ENCODE measurements at regions not wholly inside any gene's neighbourhood (a gene's known extent, or its start where the extent isn't known, plus 50 kb on each side); places are given as distances from the start of the nearest gene placed in this dataset.

- H3K9me3 ChIP-seq (replicated peaks; ENCODE audit: control insufficient read depth, insufficient read depth, low read length) = no peaks in the 10 kb centered on the region
- POLR2A ChIA-PET = no interaction called here
Measured at GRCh38 chr3:8343058-8343457, 158.6 kb upstream of the LMCD1 start.

More at GRCh38 chr3:8343058-8343457, 158.6 kb upstream of the LMCD1 start:
- CTCF ChIA-PET = interaction anchor here (0.8 kb wide), 1 partner anchor 24 kb away, joined by 3 read pairs; no protein-coding TSS in a partner anchor
- no TSS peak for BruUV-seq (replicated peaks)
- no peak overlapping the region for H3K27ac ChIP-seq (ENCODE audit: insufficient read depth, low read depth, low read length)
- no peak for TF ChIP-seq MAX (IDR thresholded peaks at IDR 0.05; ENCODE audit: insufficient read depth, insufficient read length)
- no peak for TF ChIP-seq GATA2 (IDR thresholded peaks at IDR 0.05; ENCODE audit: insufficient read depth, insufficient read length, low read depth, low read length)
- no peak for TF ChIP-seq CTCF (IDR thresholded peaks at IDR 0.05; ENCODE audit: extremely low read depth in 1 of 2, insufficient read depth in 1 of 2, low read depth in 1 of 2, low read length in 2 of 2)
- TF ChIP-seq POLR2AphosphoS5 (IDR thresholded peaks at IDR 0.05; ENCODE audit: insufficient read depth, low read depth, low read length) = no peak
- TF ChIP-seq JUN (IDR thresholded peaks at IDR 0.05; ENCODE audit: borderline replicate concordance, insufficient read depth, insufficient read length, low read depth) = no peak
- TF ChIP-seq FOS (IDR thresholded peaks at IDR 0.05; ENCODE audit: borderline replicate concordance, insufficient read depth, low read length) = no peak
- TF ChIP-seq EZH2 (IDR thresholded peaks at IDR 0.05; ENCODE audit: borderline replicate concordance, low read depth, low read length, severe bottlenecking) = no peak
- no peak for TF ChIP-seq MYC (IDR thresholded peaks at IDR 0.05; ENCODE audit: low read depth, low read length)
- no peak for TF ChIP-seq POLR2A (IDR thresholded peaks at IDR 0.05; ENCODE audit: low read depth, low read length)
- H3K4me2 ChIP-seq (ENCODE audit: insufficient read depth, low read length) = no peak overlapping the region
- H2AFZ ChIP-seq (ENCODE audit: low read depth, low read length) = no peak overlapping the region
- FAIRE-seq = no peak
- no peak for DNase-seq (ENCODE audit: low read depth, low spot score)
- H3K9me1 ChIP-seq (replicated peaks; ENCODE audit: control insufficient read depth, extremely low read depth, insufficient read depth, low read length) = no peaks in the 10 kb centered on the region
- H3K4me3 ChIP-seq (replicated peaks in 1 of 3; ENCODE audit: insufficient read depth in 1 of 3, low read depth in 1 of 3, low read length in 3 of 3) = no peak overlapping the region
- no peak overlapping the region for H3K9ac ChIP-seq (replicated peaks; ENCODE audit: extremely low read depth, insufficient read depth, low read length)
- no peaks in the 10 kb centered on the region for H3K4me1 ChIP-seq (ENCODE audit: control insufficient read depth, extremely low read depth, insufficient read depth, low read length)
- no peaks in the 10 kb centered on the region for H3K36me3 ChIP-seq (ENCODE audit: control insufficient read depth in 2 of 2, extremely low read depth in 1 of 2, insufficient read depth in 2 of 2, low read length in 2 of 2)
- H4K20me1 ChIP-seq (replicated peaks; ENCODE audit: control insufficient read depth, extremely low read depth, insufficient read depth, low read length) = no peaks in the 10 kb centered on the region
- H3K27me3 ChIP-seq (ENCODE audit: control insufficient read depth in 2 of 2, insufficient read depth in 2 of 2, low read length in 2 of 2) = no peaks in the 10 kb centered on the region
- intact Hi-C loops (cut with micrococcal nuclease) (no loop called here), dilution Hi-C loops (cut with MboI; ENCODE audit: extremely low pct_ligation_motif_present, low sequenced_read_pairs) (no loop called here)
- H3K79me2 ChIP-seq (ENCODE audit: control insufficient read depth, insufficient read depth, low read length) = no peaks in the 10 kb centered on the region

Data from endothelial cell of umbilical vein (primary cell).